ENCODE measurements at regions not wholly inside any gene's neighbourhood (a gene's known extent, or its start where the extent isn't known, plus 50 kb on each side); places are given as distances from the start of the nearest gene placed in this dataset.

DNA sequence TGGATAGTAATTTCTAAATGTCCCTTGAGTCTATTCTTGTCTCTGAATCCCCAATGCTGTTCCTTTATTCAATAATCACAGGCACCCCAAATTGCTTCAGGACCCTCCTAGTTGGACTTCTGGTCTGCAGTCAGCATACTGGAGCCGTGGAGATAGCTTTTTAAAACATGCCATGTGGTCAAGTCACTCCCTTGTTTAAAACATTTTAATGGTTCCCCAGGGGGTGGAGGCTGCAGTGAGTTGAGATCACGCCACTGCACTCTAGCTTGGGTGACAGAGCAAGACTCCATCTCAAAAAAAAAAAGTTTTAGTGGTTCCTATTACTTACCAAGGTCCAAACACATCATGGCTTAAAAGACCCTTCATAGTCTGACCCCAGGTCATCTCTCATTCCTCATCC is 220.3 kb downstream of the ADAMTS15 start:
- TF ChIP-seq, protein P1, sequence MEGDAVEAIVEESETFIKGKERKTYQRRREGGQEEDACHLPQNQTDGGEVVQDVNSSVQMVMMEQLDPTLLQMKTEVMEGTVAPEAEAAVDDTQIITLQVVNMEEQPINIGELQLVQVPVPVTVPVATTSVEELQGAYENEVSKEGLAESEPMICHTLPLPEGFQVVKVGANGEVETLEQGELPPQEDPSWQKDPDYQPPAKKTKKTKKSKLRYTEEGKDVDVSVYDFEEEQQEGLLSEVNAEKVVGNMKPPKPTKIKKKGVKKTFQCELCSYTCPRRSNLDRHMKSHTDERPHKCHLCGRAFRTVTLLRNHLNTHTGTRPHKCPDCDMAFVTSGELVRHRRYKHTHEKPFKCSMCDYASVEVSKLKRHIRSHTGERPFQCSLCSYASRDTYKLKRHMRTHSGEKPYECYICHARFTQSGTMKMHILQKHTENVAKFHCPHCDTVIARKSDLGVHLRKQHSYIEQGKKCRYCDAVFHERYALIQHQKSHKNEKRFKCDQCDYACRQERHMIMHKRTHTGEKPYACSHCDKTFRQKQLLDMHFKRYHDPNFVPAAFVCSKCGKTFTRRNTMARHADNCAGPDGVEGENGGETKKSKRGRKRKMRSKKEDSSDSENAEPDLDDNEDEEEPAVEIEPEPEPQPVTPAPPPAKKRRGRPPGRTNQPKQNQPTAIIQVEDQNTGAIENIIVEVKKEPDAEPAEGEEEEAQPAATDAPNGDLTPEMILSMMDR (IDR thresholded peaks at IDR 0.05), result no peak
- TF ChIP-seq EP300 (IDR thresholded peaks at IDR 0.05) (no peak), POLR2AphosphoS5 (IDR thresholded peaks at IDR 0.05) (no peak)
